GM12865 (cell line): ENCODE measurements at regions not wholly inside any gene's neighbourhood (a gene's known extent, or its start where the extent isn't known, plus 50 kb on each side); places are given as distances from the start of the nearest gene placed in this dataset.
"Not testable (repeated sequence)": the region's sequence is repeated elsewhere in the genome, so short reads cannot be mapped to it uniquely, and the experiment has no call there.

ENCODE experiments used
- DNase-seq: peaks from one replicate; pipeline ENCODE4 v3.0.0; 2010; ENCODE audit warnings: low read depth
- H3K4me3 ChIP-seq: 2 replicates; pipeline ENCODE4 v1.5.1; 2011; ENCODE audit warnings: mild to moderate bottlenecking, low read depth, low read length, control low read depth
- TF ChIP-seq, protein P1 (sequence below): IDR thresholded peaks from 2 replicates; pipeline ENCODE4 v1.5.1; 2011; ENCODE audit warnings: low read length, control low read depth, low read depth, inconsistent platforms; ENCODE audit not compliant: insufficient read depth; ENCODE audit errors: missing control alignments

DNA sequence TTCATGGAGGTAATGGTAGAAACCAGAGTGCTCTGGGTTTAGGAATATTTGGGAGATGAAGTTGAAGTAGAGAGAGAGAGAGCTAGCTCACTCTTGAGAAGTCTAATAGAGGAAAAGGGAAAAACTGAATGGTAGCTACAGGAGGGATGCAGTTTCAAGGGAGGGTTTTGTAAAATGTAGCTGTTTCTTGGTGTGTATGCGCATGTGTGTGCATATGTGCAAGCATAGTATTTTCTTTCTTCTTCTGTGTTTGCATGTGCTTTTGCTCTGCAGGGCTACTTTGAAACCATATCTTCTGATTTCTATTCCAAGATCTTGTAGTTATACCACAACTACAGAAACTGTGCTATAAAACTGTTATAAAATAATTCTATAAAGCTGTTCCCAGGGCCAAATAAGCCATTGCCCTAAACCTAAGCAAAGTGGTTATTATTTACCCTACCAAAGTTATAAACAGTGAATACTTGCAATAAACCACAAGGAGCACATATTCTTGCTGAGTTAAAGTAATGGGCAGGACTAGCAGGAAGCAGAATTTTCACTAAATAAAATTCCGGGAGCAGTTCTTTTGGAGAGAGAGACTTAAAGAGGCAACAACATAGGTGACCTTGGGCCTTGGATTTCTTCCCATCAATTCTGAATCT is 145.3 kb upstream of the ZNF521 start:
- H3K4me3 ChIP-seq, result no peak overlapping the region
- no peak for DNase-seq
- TF ChIP-seq, protein P1, sequence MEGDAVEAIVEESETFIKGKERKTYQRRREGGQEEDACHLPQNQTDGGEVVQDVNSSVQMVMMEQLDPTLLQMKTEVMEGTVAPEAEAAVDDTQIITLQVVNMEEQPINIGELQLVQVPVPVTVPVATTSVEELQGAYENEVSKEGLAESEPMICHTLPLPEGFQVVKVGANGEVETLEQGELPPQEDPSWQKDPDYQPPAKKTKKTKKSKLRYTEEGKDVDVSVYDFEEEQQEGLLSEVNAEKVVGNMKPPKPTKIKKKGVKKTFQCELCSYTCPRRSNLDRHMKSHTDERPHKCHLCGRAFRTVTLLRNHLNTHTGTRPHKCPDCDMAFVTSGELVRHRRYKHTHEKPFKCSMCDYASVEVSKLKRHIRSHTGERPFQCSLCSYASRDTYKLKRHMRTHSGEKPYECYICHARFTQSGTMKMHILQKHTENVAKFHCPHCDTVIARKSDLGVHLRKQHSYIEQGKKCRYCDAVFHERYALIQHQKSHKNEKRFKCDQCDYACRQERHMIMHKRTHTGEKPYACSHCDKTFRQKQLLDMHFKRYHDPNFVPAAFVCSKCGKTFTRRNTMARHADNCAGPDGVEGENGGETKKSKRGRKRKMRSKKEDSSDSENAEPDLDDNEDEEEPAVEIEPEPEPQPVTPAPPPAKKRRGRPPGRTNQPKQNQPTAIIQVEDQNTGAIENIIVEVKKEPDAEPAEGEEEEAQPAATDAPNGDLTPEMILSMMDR, result no peak

- H3K4me3 ChIP-seq, result no peak overlapping the region
- DNase-seq, result no peak
- TF ChIP-seq, protein P1, result no peak
Observed at GRCh38 chr18:25496544-25496943, 144.6 kb upstream of the ZNF521 start.

DNA sequence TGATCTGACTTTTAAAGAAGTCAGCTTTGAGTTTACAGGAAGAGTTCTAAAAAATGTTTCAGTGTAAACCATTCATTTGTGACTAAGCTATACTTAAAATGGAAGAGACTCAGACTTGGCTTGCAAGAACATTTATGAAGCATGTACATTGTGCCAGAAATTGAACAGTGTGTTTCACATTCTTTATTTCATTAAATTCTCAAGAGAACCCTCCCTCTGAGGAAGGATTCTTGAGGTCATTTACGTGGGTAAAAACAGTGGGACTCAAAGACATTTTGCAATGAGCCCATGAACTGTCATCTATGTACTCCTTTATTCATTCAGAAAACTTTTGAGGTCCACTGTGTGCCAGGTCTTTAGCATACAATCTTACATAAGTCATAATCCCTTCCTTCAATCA is 143.6 kb upstream of the ZNF521 start:
- no peak overlapping the region for H3K4me3 ChIP-seq
- no peak for DNase-seq
- TF ChIP-seq, protein P1, result no peak

GRCh38 chr18:25494888-25495287 is 142.9 kb upstream of the ZNF521 start:
- DNase-seq, result no peak
- TF ChIP-seq, protein P1, result no peak
- no peak overlapping the region for H3K4me3 ChIP-seq

DNA sequence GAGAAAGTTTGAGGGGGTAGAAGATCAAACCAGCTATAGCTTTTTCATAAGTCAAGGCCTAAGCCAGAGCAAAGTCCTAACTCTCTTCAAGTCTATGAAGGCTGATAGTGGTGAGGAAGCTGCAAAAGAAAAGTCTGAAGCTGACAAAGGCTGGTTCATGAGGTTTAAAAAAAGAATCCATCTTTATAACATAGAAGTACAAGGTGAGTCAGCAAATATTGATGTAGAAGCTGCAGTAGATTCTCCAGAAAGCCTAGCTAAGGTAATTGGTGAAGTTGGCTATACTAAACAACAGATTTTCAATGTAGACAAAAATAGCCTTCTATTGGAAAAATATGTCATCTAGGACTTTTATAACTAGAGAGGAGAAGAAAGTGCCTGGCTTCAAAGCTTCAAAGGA is 141.4 kb upstream of the ZNF521 start:
- no peak for DNase-seq
- TF ChIP-seq, protein P1, result no peak
- no peak overlapping the region for H3K4me3 ChIP-seq

DNA sequence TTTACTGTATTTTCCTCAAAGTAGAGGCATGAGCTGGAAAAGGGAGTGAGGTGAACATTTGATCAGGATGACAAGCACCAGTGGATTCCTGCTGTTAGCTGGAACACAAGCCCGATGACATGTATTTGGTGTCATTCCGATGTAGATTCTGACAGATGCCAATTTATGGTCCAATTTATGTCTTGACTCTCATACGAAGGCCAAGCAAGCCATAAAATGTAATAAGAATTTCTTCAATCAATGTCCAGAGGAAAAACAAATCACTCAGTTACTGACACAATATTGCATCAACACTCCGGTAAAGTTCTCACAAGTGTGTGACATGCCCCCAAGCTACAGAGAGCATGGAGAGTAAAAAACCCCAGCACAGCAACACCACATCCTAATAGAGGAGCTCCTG is 138.3 kb upstream of the ZNF521 start:
- no peak for DNase-seq
- no peak overlapping the region for H3K4me3 ChIP-seq
- TF ChIP-seq, protein P1, result no peak

DNA sequence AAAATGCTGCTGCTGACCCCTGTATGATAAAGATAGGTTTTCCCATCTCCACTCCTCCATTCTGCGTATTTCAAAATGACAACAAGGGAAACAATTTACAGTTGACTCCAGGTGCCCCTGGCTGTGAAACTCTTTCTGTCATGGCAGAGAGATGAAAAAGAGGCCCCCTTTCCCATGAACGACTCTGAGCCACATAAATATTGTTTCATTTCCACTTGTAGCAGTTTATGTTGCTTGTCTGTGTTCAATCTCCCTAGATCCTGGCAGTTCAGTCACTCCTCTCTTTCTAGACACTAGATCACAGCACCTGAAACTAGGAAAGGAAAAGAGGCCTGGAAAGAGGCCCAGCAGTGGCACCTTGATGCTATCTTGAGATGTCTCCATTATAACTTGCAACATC is 121.0 kb upstream of the ZNF521 start:
- no peak overlapping the region for H3K4me3 ChIP-seq
- no peak for DNase-seq
- TF ChIP-seq, protein P1, result no peak

DNA sequence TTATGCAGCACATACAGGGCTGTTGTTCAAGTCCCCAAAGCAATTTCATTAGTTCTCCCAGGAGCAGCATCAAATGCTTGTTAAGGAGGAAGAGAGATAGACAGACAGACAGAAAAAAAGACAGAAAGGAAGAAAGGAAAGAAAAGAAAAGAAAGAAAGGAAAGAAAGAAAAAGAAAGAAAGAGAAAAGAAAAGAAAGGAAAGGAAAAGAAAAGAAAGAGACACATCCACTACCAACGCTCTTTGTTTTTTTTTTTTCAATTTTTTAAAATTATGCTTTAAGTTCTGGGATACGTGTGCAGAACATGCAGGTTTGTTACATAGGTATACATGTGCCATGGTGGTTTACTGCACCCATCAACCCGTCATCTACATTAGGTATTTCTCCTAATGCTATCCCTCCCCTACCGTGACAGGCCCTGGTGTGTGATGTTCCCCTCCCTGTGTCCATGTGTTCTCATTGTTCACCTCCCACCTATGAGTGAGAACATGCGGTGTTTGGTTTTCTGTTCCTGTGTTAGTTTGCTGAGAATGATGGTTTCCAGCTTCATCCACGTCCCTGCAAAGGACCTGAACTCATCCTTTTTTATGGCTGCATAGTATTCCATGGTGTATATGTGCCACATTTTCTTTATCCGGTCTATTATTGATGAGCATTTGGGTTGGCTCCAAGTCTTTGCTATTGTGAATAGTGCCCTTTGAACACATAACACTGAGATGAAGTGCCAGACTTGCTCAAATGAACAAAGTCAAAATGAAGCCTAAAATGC is 119.0 kb upstream of the ZNF521 start:
- not testable (repeated sequence) for DNase-seq

More for the DNA sequence above, 119.0 kb upstream of the ZNF521 start:
- not testable (repeated sequence) for H3K4me3 ChIP-seq
